Endothelial cell of umbilical vein (primary cell): ENCODE measurements at regions not wholly inside any gene's neighbourhood (a gene's known extent, or its start where the extent isn't known, plus 50 kb on each side); places are given as distances from the start of the nearest gene placed in this dataset.
A peak's percentile ranks its signal among the peaks of the same experiment; 100 is the strongest.

Experiments used
- BruUV-seq: library from RNA; stranded (reverse); fragments of 400-500 nt; replicated peaks from 2 replicates; lab custom pipeline; 2021; lab: Mats Ljungman, UMichigan
- CTCF ChIA-PET: fragments of 300-600, 350-600 bp; sonication (Branson Sonifier 250); formaldehyde crosslinking; loops from one replicate; lab custom pipeline; 2021; ENCODE audit warnings: antibody characterized with exemption, inconsistent platforms; lab: Charles Lee
- POLR2A ChIA-PET: fragments of 300-600, 350-600 bp; sonication (Branson Sonifier 250); formaldehyde crosslinking; loops from one replicate; lab custom pipeline; 2021; ENCODE audit warnings: antibody characterized with exemption, inconsistent platforms; lab: Charles Lee
- DNase-seq: peaks from one replicate; pipeline ENCODE4 v3.0.0-alpha.2; 2011; ENCODE audit warnings: low read depth, low spot score
- FAIRE-seq: peaks from 2 replicates; lab custom pipeline; 2011; peaks lifted over from hg19 to GRCh38; lab: Jason Lieb, UNC
- H2AFZ ChIP-seq: 2 replicates; pipeline ENCODE4 v1.6.0; 2012; ENCODE audit warnings: low read depth, low read length, control low read depth, inconsistent platforms
- H3K27ac ChIP-seq: 2 replicates; pipeline ENCODE4 v1.5.1; 2011; ENCODE audit warnings: low read depth, mild to moderate bottlenecking, control low read depth, low read length, moderate library complexity; ENCODE audit not compliant: insufficient read depth
- H3K27me3 ChIP-seq, 2 experiments: 2 replicates each; pipeline versions ENCODE4 v1.6.0 to v1.6.1; 2011; ENCODE audit warnings: low read length in 2 of 2, mixed read lengths in 1 of 2; ENCODE audit not compliant: control insufficient read depth in 2 of 2, insufficient read depth in 2 of 2
- H3K36me3 ChIP-seq, 2 experiments: 2 replicates in 1 of 2; 3 replicates in 1 of 2; pipeline ENCODE4 v1.5.1; 2011; ENCODE audit warnings: low read length in 2 of 2, mild to moderate bottlenecking in 1 of 2, moderate library complexity in 1 of 2; ENCODE audit not compliant: control insufficient read depth in 2 of 2, insufficient read depth in 2 of 2; ENCODE audit errors: extremely low read depth in 1 of 2
- H3K4me1 ChIP-seq: 3 replicates; pipeline ENCODE4 v1.5.1; 2011; ENCODE audit warnings: mild to moderate bottlenecking, low read length; ENCODE audit not compliant: control insufficient read depth, insufficient read depth; ENCODE audit errors: extremely low read depth
- H3K4me2 ChIP-seq: 2 replicates; pipeline ENCODE4 v1.6.1; 2011; ENCODE audit warnings: low read length, control low read depth, mixed read lengths; ENCODE audit not compliant: insufficient read depth
- H3K4me3 ChIP-seq, 3 experiments: fragments of 200-600 bp in 1 of 3; sonication (generic), shearing (Covaris generic) in 1 of 3; replicated peaks in 1 of 3; 2 replicates each; pipeline ENCODE4 v1.5.1; 2011 to 2016; ENCODE audit warnings: control low read depth in 3 of 3, low read length in 3 of 3, mild to moderate bottlenecking in 2 of 3, inconsistent platforms in 1 of 3, low read depth in 1 of 3, moderate library complexity in 1 of 3; ENCODE audit not compliant: insufficient read depth in 1 of 3
- H3K79me2 ChIP-seq: 2 replicates; pipeline ENCODE4 v1.6.0; 2012; ENCODE audit warnings: low read length, inconsistent platforms; ENCODE audit not compliant: control insufficient read depth, insufficient read depth
- H3K9ac ChIP-seq: replicated peaks from 2 replicates; pipeline ENCODE3; 2011; ENCODE audit warnings: low read length, control low read depth; ENCODE audit not compliant: insufficient read depth; ENCODE audit errors: extremely low read depth
- H3K9me1 ChIP-seq: replicated peaks from 3 replicates; pipeline ENCODE4 v1.6.0; 2011; ENCODE audit warnings: mild to moderate bottlenecking, low read length; ENCODE audit not compliant: control insufficient read depth, insufficient read depth; ENCODE audit errors: extremely low read depth
- H3K9me3 ChIP-seq: replicated peaks from 2 replicates; pipeline ENCODE4 v1.5.1; 2012; ENCODE audit warnings: low read length, inconsistent platforms; ENCODE audit not compliant: control insufficient read depth, insufficient read depth
- H4K20me1 ChIP-seq: replicated peaks from 2 replicates; pipeline ENCODE3; 2011; ENCODE audit warnings: mild to moderate bottlenecking, low read length; ENCODE audit not compliant: control insufficient read depth, insufficient read depth; ENCODE audit errors: extremely low read depth
- EZH2 ChIP-seq: IDR thresholded peaks from 2 replicates; pipeline ENCODE4 v1.6.1; 2012; ENCODE audit warnings: borderline replicate concordance, low read depth, mild to moderate bottlenecking, moderate library complexity, low read length, inconsistent platforms; ENCODE audit not compliant: severe bottlenecking
- FOS ChIP-seq: IDR thresholded peaks from 2 replicates; pipeline ENCODE4 v1.6.1; 2011; ENCODE audit warnings: mild to moderate bottlenecking, low read length, moderate library complexity, borderline replicate concordance; ENCODE audit not compliant: insufficient read depth
- GATA2 ChIP-seq: IDR thresholded peaks from 2 replicates; pipeline ENCODE4 v1.7.0; 2011; ENCODE audit warnings: low read depth, mild to moderate bottlenecking, moderate library complexity, mixed read lengths, low read length; ENCODE audit not compliant: insufficient read length, insufficient read depth
- JUN ChIP-seq: IDR thresholded peaks from 2 replicates; pipeline ENCODE4 v1.6.1; 2011; ENCODE audit warnings: borderline replicate concordance, low read depth; ENCODE audit not compliant: insufficient read length, insufficient read depth
- MYC ChIP-seq: IDR thresholded peaks from one replicate; pipeline ENCODE4 v1.6.1; 2011; ENCODE audit warnings: mild to moderate bottlenecking, low read depth, low read length
- POLR2A ChIP-seq: IDR thresholded peaks from 2 replicates; pipeline ENCODE4 v1.6.1; 2012; ENCODE audit warnings: low read depth, mild to moderate bottlenecking, control low read depth, low read length
- POLR2AphosphoS5 ChIP-seq: IDR thresholded peaks from 2 replicates; pipeline ENCODE4 v1.6.1; 2012; ENCODE audit warnings: low read depth, mild to moderate bottlenecking, control low read depth, low read length, moderate library complexity; ENCODE audit not compliant: insufficient read depth
- dilution Hi-C: fragments of 300-500 bp; cut with MboI; formaldehyde crosslinking; loops from one replicate; pipeline ENCODE4 v1.15.0; 2019; ENCODE audit warnings: low sequenced_read_pairs; ENCODE audit not compliant: extremely low pct_ligation_motif_present
- intact Hi-C: fragments of 100-400 bp; cut with micrococcal nuclease; formaldehyde crosslinking; loops from one replicate; pipeline ENCODE4 v1.10.0; 2022
- TF ChIP-seq, protein P1 (sequence below), 2 donors: IDR thresholded peaks; 1 replicate in 1 of 2; 2 replicates in 1 of 2; pipeline ENCODE4 v1.5.1; 2011; ENCODE audit warnings: low read length in 2 of 2, mild to moderate bottlenecking in 2 of 2, moderate library complexity in 2 of 2, control low read depth in 1 of 2, inconsistent platforms in 1 of 2, low read depth in 1 of 2; ENCODE audit not compliant: insufficient read depth in 1 of 2; ENCODE audit errors: extremely low read depth in 1 of 2
- TF ChIP-seq, protein P2 (sequence below): IDR thresholded peaks from 2 replicates; pipeline ENCODE4 v1.6.1; 2011; ENCODE audit not compliant: insufficient read depth, insufficient read length

DNA sequence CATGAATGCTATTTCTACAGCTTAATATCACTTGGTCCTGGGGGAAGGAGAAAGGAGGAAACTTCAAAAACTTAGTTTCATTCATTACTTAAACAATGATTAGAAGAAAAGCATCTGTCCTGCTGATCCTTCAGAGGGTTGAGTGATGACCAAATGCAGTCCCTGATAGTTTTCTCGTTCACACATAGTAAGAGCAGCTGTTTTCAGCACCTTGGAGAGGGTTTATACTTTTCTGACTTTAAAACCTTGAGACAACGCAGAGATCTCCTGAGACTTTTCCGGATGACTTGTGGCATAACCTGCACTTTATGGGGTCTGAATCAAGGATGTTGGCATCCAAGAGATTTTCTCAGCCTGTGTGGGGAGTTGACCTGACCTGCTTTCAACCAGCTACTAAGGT, 94.0 kb upstream of the KCND3 start:
- FAIRE-seq, result no peak
- no peak overlapping the region for H3K4me3 ChIP-seq
- no peak overlapping the region for H3K4me2 ChIP-seq
- DNase-seq, result peak; percentile 4
- H4K20me1 ChIP-seq, result no peaks in the 10 kb centered on the region
- intact Hi-C loops, result no loop called here
- ChIA-PET CTCF (no interaction called here), POLR2A (no interaction called here)
- dilution Hi-C loops, result no loop called here
- no peaks in the 10 kb centered on the region for H3K79me2 ChIP-seq
- no peaks in the 10 kb centered on the region for H3K4me1 ChIP-seq
- no peak overlapping the region for H3K27ac ChIP-seq
- TF ChIP-seq POLR2AphosphoS5, result no peak
- no peak for TF ChIP-seq GATA2
- no peak for TF ChIP-seq POLR2A
- no peak for TF ChIP-seq JUN
- TF ChIP-seq, protein P1, sequence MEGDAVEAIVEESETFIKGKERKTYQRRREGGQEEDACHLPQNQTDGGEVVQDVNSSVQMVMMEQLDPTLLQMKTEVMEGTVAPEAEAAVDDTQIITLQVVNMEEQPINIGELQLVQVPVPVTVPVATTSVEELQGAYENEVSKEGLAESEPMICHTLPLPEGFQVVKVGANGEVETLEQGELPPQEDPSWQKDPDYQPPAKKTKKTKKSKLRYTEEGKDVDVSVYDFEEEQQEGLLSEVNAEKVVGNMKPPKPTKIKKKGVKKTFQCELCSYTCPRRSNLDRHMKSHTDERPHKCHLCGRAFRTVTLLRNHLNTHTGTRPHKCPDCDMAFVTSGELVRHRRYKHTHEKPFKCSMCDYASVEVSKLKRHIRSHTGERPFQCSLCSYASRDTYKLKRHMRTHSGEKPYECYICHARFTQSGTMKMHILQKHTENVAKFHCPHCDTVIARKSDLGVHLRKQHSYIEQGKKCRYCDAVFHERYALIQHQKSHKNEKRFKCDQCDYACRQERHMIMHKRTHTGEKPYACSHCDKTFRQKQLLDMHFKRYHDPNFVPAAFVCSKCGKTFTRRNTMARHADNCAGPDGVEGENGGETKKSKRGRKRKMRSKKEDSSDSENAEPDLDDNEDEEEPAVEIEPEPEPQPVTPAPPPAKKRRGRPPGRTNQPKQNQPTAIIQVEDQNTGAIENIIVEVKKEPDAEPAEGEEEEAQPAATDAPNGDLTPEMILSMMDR (IDR thresholded peaks at IDR 0.05; ENCODE audit: extremely low read depth in 1 of 2, insufficient read depth in 1 of 2, low read depth in 1 of 2, low read length in 2 of 2), result no peak
- no peak for TF ChIP-seq EZH2
- no peak for TF ChIP-seq FOS
- TF ChIP-seq, protein P2, sequence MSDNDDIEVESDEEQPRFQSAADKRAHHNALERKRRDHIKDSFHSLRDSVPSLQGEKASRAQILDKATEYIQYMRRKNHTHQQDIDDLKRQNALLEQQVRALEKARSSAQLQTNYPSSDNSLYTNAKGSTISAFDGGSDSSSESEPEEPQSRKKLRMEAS, result no peak
- TF ChIP-seq MYC, result no peak
- no peak overlapping the region for H3K9ac ChIP-seq
- no peak overlapping the region for H2AFZ ChIP-seq
- no peaks in the 10 kb centered on the region for H3K27me3 ChIP-seq
- no peaks in the 10 kb centered on the region for H3K36me3 ChIP-seq
- BruUV-seq, result no TSS peak
- no peaks in the 10 kb centered on the region for H3K9me1 ChIP-seq
- no peaks in the 10 kb centered on the region for H3K9me3 ChIP-seq
